HG03460 (cell line): ENCODE measurements at regions not wholly inside any gene's neighbourhood (a gene's known extent, or its start where the extent isn't known, plus 50 kb on each side); places are given as distances from the start of the nearest gene placed in this dataset.

Experiments
- ATAC-seq: cut with Tn5 transposase; IDR thresholded peaks from one replicate; pipeline ENCODE4 v1.9.1; 2021; ENCODE audit not compliant: unreplicated experiment

DNA sequence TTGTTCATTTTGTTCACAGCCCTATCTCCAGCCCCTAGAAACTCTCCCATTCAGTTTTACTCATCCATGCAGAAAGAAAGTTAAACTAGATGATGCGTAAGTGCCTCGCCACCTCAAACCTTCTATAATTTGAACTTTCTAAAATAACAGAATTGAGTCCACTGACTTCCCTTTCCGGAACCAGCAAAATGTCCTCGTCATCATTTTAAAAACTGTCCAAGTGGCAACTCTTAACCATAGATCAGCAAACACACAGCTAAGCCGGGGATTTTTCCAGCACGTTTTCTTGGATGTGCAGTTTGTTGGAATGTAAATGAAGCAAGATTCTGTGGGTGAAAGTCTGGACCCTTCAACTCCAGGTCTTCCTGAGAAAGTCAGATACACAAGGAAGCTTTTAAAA, 369.7 kb upstream of the ERCC4 start:
- no peak for ATAC-seq

DNA sequence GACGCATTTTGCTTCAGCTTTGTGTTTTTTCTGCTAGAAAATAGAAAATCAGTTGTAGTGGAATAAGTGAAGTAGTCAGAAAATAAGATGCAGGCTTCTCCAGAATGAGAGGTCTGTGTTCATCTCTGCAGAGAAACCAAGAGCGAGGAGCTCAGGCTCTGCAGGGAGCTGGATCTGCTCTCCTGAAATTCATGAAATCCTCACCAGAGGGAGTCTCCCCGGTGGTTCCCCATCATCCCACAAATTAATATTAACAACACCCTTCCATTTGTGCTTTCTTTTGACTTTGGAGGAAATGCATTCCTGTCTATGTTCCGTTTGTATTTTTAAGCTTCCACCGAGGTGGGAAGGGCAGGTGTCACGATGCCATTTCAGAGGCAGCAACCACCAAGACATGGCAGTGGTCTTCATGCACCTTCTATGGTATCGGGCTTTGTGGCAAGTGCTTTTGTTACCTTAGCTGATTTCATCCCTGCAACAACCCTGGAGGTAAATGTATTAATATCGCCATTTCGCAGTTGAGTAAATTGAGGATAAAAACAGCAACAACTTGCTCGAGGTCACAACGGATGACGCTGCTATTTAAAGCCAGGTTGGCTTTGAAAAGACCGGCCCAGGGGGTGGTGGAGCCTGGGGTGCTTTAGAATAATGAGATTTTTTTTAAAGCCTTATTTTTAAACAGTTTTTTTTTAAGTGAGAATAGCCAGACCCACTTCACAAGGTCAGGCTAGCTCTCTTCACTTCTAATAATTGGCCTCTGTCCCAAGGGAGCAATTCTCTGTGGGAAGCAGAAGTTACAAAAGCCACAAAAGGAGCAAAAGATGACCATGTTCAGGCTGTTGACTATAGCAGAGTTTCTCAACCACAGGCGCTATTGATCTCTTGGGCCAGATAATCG, 367.6 kb upstream of the ERCC4 start:
- ATAC-seq, result no peak

DNA sequence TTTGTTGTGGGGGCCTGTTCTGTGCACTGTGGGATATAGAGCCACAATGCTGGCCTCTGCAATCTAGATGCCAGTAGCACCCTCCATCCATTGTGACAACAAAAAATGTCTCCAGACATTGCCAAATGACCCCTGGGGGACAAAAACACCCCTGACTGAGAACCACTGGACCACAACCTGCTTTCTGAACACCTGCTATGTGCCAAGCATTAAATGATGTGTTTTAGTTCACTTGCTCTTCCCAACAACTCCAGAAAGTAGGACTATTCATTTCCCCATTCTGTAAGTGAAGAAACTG, 367.0 kb upstream of the ERCC4 start:
- no peak for ATAC-seq

DNA sequence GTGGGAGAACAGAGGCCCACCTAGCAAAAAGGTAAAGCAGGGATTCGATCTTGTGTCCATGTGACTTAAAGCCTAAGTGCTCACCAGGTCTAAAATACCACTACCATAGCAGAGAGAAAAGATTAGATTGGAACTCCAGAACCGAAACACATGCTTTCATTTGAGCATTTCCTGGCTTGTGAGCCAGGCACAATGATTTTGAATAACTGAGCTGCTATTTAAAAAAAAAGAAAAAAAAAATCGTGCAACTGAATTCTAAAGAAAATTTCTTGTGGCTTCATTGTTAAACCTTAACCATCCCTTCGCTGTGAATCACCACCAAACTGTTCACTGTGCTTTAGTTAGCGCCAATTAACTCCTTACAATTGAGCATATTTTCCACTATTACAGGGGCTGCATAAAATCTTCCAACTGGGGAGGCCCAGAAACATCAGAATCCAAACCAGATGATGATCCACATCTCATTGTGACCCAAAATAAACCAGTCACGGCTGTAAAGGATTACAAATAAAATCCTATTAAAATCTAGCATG, 366.4 kb upstream of the ERCC4 start:
- ATAC-seq, result no peak

DNA sequence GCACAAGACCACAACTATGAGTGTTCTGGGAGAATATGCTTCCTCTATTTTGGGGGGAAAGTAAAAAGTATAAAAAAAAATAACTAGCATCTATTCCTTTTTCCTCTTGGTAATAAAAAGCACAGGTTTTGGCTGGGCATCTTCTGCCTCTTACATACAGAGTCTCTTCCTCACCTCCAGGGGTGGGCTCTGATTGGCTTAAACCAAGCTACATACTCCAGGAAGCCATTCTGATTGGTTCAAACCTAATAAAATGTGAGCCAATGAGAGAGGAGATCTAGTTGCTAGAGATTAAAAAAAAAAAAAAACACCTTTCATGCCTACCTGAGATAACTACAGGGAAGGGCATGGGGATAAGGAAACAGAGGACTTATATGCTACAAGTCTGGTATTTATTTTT, 365.9 kb upstream of the ERCC4 start:
- ATAC-seq, result no peak

DNA sequence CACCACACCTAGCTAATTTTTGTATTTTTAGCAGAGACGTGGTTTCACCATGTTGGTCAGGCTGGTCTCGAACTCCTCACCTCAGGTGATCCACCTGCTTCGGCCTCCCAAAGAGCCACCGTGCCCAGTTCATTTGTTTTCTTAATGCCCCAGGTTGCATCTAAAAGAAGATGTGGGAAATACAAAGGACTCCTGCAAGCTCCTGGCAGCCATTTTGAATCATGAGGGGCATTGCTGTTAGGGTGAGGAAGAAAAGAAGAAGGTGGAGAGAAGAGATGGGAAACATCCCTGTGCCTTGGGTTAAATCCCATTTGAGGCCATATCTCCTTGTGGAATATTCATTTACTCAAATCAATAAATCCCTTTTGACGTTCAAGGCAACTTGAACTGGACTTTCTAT, 365.3 kb upstream of the ERCC4 start:
- ATAC-seq, result no peak

DNA sequence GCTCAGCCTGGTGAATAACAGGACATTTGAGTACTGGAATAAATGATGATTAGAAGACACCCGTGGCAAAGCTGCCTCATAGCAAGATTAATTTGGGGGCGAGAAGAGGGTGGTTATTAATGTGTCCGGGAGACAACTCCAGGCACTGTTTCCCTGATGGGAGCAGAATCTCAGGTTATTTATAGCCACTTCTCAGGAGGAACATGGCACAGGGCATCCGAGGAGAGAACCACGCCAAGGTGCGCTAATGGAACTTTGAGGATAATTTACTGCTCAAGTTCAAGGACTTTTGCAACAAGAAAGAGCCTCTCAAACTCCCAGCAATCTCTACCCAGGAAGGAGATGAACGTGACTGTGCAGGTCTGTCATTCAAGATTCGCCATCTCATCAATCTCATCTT, 362.5 kb upstream of the ERCC4 start:
- no peak for ATAC-seq

DNA sequence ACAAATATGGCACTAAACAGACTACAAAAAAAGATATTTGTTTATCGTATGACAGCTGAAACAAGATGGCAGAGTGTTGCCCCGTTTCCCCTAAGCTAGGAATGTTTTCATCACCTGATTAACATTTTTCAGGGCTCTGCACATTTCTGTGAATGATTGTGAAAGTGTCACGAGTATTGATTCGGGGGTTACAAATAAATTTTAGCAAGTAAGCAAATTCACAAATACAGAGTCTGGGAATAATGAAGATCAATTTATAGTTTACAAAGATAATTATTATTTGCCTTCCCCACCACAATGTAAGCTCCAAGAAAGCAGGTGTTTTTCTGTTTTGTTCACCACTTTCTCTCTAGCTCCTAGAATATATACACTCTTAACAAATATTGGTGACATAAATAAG, 361.2 kb upstream of the ERCC4 start:
- no peak for ATAC-seq

DNA sequence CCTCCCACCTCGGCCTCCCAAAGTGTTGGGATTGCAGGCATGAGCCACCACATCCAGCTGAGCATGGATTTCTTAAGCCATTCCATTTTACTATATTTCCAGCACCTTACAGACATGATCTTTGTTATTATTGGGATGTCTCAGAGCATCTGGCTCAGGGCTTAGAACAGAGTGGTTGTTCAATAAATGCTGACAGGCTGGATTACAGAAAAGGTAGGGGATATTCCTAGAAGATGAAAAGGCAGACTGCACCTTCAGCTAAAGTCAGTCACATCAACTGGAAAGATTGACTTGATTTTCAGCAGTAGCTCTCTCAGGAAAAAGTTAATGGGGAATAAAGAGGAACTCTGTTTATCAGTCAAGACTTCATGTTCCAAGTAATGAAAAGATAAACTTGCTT, 360.3 kb upstream of the ERCC4 start:
- no peak for ATAC-seq

DNA sequence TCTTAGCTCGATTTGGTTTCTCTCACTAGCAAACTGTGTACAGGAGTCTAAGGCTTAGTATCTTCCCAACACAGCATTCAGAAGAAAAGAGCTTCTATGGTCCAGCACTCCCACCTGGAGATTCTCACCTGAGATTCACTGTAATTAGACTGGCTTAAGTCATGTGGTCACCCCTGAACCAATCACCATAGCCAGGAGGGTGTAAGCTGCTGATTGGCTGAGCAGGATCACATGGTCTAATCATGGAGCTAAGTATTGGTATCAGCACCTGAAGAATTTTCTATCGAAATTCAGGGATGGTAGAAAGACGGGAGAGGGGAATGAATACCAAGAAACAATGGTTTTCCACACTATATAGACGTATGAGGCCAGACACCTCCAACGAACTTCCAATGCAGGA, 359.8 kb upstream of the ERCC4 start:
- no peak for ATAC-seq

DNA sequence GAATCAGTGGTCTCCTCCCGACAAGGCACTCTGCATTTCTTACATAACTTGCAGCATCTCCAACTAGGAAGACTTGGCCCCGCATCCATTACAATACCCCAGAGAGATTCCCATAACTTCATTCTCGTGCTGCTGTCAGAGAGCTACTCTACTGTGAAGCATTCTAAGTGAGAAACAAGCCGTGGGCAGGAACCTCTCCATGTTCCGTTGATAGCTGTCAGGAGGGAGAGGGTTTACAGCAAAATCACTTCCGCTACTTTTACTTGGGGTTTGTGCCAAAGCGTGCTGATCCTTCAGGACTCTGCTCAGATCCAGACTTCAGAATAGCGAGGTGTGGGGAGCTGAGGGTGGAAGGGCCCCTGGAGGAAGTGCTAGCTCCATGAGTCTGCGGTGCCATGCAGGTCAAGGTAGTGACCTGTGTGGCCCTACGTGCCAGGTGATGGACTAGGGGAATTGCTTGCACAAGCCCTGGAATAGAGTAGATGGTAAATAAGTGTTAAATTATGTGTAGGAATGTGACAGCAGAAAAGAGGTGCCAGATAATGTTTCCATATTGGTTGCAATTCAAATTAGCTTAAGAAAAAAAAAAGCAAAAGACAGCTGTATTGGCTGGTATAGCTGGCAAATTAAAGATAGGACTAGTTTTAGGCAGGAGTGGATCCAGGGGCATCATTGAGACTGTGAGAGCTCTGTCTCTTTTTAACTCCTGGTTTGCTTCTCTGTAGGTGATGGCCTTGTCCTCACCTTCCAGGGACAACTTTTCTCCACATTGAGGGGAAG, 358.5 kb upstream of the ERCC4 start:
- ATAC-seq, result no peak

DNA sequence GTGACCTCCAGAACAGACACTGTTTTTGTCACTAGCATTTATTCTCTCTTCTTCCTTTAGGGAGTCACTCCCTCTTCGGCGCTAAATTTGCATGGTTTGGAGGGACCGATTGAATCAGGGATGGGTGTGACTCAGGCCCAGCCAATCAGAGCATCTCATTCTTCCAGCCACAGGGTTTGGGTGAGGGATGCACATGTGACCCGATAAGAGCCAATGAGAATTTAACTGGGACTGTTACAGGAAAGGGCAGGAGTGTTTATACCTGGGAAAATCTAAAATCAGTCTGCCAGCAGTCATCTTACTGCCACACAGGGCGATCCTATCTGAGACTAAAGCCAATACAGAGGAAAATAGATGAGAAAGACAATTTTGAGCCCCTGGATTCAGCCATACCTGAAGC, 351.2 kb upstream of the ERCC4 start:
- ATAC-seq, result no peak

DNA sequence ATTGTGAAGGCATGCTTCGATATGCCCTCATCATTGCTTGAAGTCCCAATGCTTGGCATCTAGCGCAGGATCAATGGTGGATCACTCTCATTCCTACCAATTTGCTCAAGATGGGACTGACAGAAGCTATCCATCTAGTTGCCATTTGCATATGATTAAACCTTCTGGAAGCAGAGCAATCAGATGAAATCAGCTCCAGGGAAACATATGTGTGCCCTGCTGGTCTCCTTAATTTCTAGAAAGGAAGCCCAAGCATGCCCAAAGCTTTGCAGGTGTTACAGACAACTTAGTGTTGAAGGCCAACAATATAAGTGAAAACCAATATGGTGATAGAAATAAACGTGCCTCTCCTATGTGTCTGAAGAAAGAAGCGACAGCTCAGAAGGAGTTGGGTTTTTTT, 350.0 kb upstream of the ERCC4 start:
- no peak for ATAC-seq

DNA sequence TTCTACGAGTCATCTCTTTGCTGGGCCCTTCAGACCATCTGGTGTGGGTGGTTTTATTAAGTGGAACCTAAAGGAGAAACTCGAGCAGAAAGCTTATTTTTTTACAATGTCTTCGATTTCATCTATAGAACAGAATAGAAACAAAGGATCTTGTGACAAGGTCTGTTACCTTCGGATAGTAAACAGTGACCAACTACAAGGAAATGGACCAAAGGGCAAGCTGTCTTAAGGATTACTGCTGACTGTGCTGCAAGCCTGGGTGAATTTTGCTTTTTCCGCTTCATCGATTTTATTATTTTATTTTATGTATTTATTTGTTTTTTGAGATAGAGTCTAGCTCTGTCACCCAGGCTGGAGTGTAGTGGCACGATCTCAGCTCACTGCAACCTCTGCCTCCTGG, 348.9 kb upstream of the ERCC4 start:
- no peak for ATAC-seq

DNA sequence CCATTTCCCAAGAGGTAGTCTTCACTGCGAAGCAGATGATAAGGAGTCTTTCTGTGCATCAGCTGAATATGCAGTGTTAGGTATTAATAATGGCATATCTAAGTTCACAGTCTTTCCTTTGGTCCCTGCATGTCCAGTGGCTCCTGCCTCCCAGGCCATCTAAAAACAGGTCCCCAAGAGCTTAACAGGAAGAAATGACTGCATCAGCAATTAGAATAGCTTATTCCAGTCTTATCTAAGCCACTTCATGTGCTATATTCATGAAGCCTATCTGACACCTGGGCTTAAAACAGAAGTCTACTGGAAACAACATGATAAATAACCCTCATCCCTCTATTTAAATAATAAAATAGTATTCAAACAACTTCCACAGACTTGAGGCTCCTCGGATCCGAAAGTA, 346.1 kb upstream of the ERCC4 start:
- ATAC-seq, result no peak

DNA sequence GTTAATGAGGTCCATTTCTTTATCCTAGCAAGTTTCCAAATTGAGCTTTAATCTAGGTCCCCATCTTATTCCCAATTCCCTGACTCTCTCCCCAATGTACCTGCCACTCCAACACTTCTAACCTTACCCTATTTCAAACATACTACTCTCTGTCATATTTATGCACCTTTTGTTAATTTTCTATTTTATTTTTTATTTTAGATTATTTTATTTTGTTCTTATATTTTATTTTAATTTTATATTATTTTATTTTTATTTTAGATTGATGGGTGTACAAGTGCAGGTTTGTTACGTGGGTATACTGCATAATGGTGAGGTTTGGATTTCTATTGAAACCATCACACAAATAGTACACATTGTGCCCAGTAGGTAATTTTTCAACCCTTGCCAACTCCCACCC, 333.9 kb upstream of the ERCC4 start:
- ATAC-seq, result no peak

DNA sequence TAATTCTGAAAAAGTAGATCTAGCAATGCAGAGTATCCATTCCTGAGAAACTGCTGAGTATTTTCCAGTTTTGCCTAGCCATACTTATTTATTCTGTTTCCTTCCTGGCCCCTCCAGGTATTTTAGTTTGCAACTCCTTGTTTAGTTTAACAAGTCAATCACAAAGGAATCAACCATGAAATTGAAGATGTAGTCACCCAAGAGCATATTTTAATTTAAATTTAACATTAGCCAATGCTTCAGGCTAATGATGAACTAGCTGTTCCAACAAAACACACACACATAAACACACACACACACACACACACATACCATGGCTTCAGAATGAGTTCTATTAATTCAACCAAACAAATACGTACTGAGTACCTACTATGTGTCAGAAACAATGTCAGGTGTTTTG, 332.8 kb upstream of the ERCC4 start:
- ATAC-seq, result no peak

DNA sequence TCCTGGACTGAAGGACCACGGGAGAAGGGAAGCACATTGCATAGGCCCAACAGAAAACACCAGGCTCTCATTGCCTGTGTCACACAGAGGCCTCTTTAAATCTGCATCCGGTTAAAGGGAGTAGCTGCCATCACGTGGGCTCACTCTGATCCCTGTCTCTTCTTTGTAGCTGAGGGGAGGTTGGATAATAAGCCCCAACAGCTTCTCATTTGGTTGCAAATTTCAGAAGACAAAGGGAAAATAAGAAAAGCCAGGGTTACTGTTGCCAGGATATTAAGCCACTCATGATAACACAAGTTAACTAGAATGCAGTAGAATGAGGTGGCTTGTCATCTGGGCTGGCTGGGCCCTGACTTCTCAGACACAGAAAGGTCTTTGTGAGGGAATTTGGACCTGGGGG, 325.1 kb upstream of the ERCC4 start:
- ATAC-seq, result no peak

DNA sequence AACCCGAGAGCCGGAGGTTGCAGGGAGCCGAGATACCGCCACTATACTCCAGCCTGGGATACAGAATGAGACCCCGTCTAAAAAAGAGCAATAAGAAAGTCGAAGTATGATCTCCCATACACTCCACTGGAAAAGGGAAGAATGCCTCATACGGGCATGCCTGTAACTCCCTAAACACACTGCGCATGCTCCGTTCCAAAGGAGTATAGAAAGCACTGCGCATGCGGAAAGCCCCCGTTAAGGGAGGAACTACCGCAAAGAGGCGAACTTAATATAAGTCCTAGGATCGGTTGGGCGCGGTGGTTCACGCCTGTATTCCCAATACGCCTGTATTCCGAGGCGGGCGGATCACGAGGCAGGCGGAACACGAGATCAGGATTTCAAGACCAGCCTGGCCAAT, 313.1 kb upstream of the ERCC4 start:
- ATAC-seq, result no peak

DNA sequence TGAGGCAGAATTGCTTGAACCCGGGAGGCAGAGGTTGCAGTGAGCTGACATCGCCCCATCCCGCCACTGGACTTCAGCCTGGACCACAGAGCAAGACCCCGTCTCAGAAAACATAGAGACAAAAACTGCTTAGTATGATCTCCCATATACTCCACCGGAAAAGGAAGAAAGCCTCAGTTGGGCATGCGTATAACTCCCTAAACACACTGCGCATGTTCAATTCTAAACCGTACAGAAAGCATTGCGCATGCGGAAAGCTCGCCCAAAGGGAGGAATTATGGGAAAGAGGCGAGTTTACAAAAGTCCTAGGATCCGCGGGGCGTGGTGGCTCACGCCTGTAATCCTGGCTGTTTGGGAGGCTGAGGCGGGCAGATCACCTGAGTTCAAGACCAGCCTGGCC, 312.7 kb upstream of the ERCC4 start:
- ATAC-seq, result no peak

DNA sequence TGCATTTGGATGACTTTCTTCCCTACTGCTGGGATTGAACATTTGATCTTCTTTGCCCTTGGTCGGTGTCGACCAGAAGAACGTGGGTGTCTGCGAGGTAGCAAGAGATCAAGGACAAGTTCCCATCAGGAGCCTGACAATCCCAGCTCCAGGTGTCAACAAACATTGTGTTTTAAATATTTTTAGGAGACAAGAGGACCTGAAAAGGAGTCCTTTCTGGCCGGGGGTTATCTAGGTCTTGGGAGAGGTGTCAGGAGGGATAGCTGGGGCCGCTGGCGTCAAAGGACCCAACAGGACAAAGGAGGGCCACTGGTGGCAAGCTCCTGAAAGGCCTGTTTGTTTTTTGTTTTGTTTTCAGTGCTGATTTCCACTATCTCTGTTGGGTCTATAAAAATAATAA, 308.4 kb upstream of the ERCC4 start:
- ATAC-seq, result no peak

DNA sequence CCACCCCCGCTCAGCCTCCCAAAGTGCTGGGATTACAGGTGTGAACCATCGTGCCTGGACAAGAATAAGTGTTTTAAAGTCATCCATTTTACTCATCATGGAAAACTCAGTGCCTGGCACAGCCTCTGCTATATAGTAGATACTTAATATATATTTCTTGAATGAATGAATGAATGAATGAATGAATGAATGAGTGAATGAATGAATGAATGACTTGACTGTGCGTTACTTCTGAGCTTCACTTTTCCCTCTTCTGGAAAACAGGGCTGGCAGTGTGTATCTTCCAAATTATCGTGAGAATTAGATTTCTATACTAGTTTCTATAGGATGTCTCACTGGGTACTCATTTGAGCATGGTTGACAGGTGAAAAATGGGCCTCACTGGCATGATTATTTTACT, 307.3 kb upstream of the ERCC4 start:
- no peak for ATAC-seq
